Adrenal gland (tissue), 9 donors: ENCODE measurements at regions not wholly inside any gene's neighbourhood (a gene's known extent, or its start where the extent isn't known, plus 50 kb on each side); places are given as distances from the start of the nearest gene placed in this dataset.

Experiments
- DNase-seq, 7 donors: peaks; one replicate each; pipeline ENCODE4 v3.0.0-alpha.2; 2019 to 2020
- H3K27ac ChIP-seq, 5 donors: fragments of 200-600 bp; sonication (generic) in 4 of 5; 1 replicate in 3 of 5; 2 replicates in 2 of 5; pipeline versions ENCODE4 v1.5.1 to v1.8.0; 2016 to 2020; ENCODE audit warnings: mild to moderate bottlenecking in 1 of 5
- H3K27me3 ChIP-seq: fragments of 200-600 bp; 2 replicates; pipeline ENCODE4 v1.8.0; 2021
- H3K36me3 ChIP-seq, 2 donors: fragments of 200-600 bp; replicated peaks in 1 of 2; 1 replicate in 1 of 2; 2 replicates in 1 of 2; pipeline versions ENCODE4 v1.5.1 to v1.8.0; 2018 to 2022
- H3K4me1 ChIP-seq, 2 donors: fragments of 200-600 bp; replicated peaks in 1 of 2; 1 replicate in 1 of 2; 2 replicates in 1 of 2; pipeline versions ENCODE4 v1.5.1 to v1.8.0; 2018 to 2021
- H3K4me3 ChIP-seq, 4 donors: fragments of 200-600 bp; sonication (generic) in 3 of 4; one replicate each; pipeline ENCODE4 v1.5.1; 2016 to 2018
- H3K9me3 ChIP-seq, 3 donors: fragments of 200-600 bp; sonication (generic) in 1 of 3; replicated peaks in 1 of 3; 1 replicate in 2 of 3; 2 replicates in 1 of 3; pipeline versions ENCODE4 v1.5.1 to v1.8.0; 2016 to 2021
- CTCF ChIP-seq, 6 experiments: fragments of 450-650 bp in 4 of 6; fragments of 200-600 bp in 2 of 6; sonication (generic) in 1 of 6; IDR thresholded peaks; 1 replicate in 5 of 6; 2 replicates in 1 of 6; pipeline versions ENCODE4 v1.5.1 to v1.8.0; 2016 to 2021; ENCODE audit warnings: antibody characterized with exemption in 6 of 6, mild to moderate bottlenecking in 2 of 6, moderate library complexity in 1 of 6
- POLR2A ChIP-seq, 2 donors: fragments of 450-650 bp; IDR thresholded peaks; one replicate each; pipeline ENCODE4 v1.6.1; 2017; ENCODE audit warnings: antibody characterized with exemption in 2 of 2, mild to moderate bottlenecking in 2 of 2, moderate library complexity in 1 of 2
- WGBS, 4 donors: extraction: QIAGEN DNeasy Blood & Tissue Kit in 2 of 4; methylation state at CpG; one replicate each; pipeline versions ENCODE4 v1.1.5 to v1.1.7; 2013 to 2017; 5-methylcytosine and 5-hydroxymethylcytosine counted together
- intact Hi-C, 2 donors: fragments of 100-400 bp; cut with DNase I; formaldehyde crosslinking; loops; one replicate each; pipeline versions ENCODE4 v1.14.1 to v1.15.0; 2022 to 2023
- donor health status: healthy with polysubstance abuse.
- donor health status: Bipolar disorder and iron deficiency.
- donor health status: DM: yes; HTN: yes; CAD: no.
- donor health status: DM: no; HTN: no; CAD: no.
- donor health status: DM: no; HTN: no; CAD: no.

- 91 to 96% (median 94%) methylated on average over 3 of the region's 3 CpGs for WGBS, 4 donors
- H3K36me3 ChIP-seq: no peaks in the 10 kb centered on the region
- H3K27ac ChIP-seq: no peak overlapping the region
- H3K27me3 ChIP-seq: no peaks in the 10 kb centered on the region
- no peaks in the 10 kb centered on the region for H3K4me1 ChIP-seq
- no peaks in the 10 kb centered on the region for H3K9me3 ChIP-seq
- TF ChIP-seq CTCF (IDR thresholded peaks at IDR 0.05) (no peak), POLR2A (IDR thresholded peaks at IDR 0.05) (no peak)
- H3K4me3 ChIP-seq: no peak overlapping the region
- intact Hi-C loops: no loop called here
- DNase-seq: no peak
Measured at GRCh38 chr16:17565605-17566004, 94.8 kb upstream of the XYLT1 start.

- no peak for TF ChIP-seq POLR2A (IDR thresholded peaks at IDR 0.05)
- TF ChIP-seq CTCF (IDR thresholded peaks at IDR 0.05): no peak
- Histone ChIP-seq H3K4me3 (no peak overlapping the region), H3K27ac (no peak overlapping the region), H3K4me1 (no peaks in the 10 kb centered on the region), H3K36me3 (no peaks in the 10 kb centered on the region), H3K27me3 (no peaks in the 10 kb centered on the region), H3K9me3 (no peaks in the 10 kb centered on the region)
- intact Hi-C loops: no loop called here
- no peak for DNase-seq
- WGBS, 4 donors: 62 to 83% (median 70%) methylated on average over 6 of the region's 6 CpGs
Measured at GRCh38 chr16:17564856-17565255, 94.1 kb upstream of the XYLT1 start.

- Histone ChIP-seq H3K4me3 (no peak overlapping the region), H3K36me3 (no peaks in the 10 kb centered on the region), H3K9me3 (no peaks in the 10 kb centered on the region), H3K4me1 (no peaks in the 10 kb centered on the region), H3K27me3 (no peaks in the 10 kb centered on the region), H3K27ac (no peak overlapping the region)
- DNase-seq: no peak
- no peak for TF ChIP-seq CTCF (IDR thresholded peaks at IDR 0.05)
- TF ChIP-seq POLR2A (IDR thresholded peaks at IDR 0.05): no peak
- intact Hi-C loops: no loop called here
- 70 to 85% (median 76%) methylated on average over 6 to 8 of the region's 8 CpGs for WGBS, 4 donors
Measured at GRCh38 chr16:17563323-17564091, 92.7 kb upstream of the XYLT1 start.

GRCh38 chr16:17561056-17561455 lies 90.3 kb upstream of the XYLT1 start:
- Histone ChIP-seq H3K9me3 (no peaks in the 10 kb centered on the region), H3K27ac (no peak overlapping the region), H3K4me3 (no peak overlapping the region), H3K4me1 (no peaks in the 10 kb centered on the region), H3K27me3 (no peaks in the 10 kb centered on the region), H3K36me3 (no peaks in the 10 kb centered on the region)
- intact Hi-C loops: no loop called here
- TF ChIP-seq CTCF (IDR thresholded peaks at IDR 0.05) (no peak), POLR2A (IDR thresholded peaks at IDR 0.05) (no peak)
- WGBS, 4 donors: 63 to 76% (median 73%) methylated on average over 9 to 10 of the region's 10 CpGs
- no peak for DNase-seq
